ENCODE measurements at regions not wholly inside any gene's neighbourhood (a gene's known extent, or its start where the extent isn't known, plus 50 kb on each side); places are given as distances from the start of the nearest gene placed in this dataset.

DNA sequence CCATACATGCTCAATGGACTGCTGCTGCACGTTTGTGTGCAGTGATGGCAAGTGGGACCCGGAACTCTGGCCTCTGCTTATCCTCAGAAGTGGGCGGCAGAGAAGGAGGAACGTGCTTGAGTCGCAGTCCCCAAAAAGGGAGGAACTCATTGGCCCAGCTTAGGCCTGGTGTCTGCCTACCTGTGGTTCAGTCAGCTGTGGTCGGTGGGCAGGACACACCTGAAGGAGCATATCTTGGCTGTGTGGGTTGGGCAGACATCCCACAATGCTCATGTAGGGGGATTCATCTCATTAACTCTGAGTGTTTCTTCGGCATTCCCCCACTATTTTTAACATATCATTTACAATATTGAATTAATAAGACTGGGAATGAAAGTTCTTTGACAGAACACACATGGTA lies 122.9 kb upstream of the IL12B start:
- no peak overlapping the region for H3K4me3 ChIP-seq (ENCODE audit: low read length in 2 of 2)
- H3K27ac ChIP-seq (ENCODE audit: low read depth in 1 of 2, low read length in 2 of 2), result no peak overlapping the region
- H3K36me3 ChIP-seq (ENCODE audit: control insufficient read depth in 1 of 2, insufficient read depth in 2 of 2, low read length in 1 of 2), result no peaks in the 10 kb centered on the region
- no peaks in the 10 kb centered on the region for H3K27me3 ChIP-seq (ENCODE audit: control insufficient read depth in 1 of 2, insufficient read depth in 2 of 2, low read length in 1 of 2)
- WGBS, 2 donors, result 88 to 94% methylated on average over 6 to 7 of the region's 7 CpGs
- DNase-seq (no peak), ATAC-seq (ENCODE audit: low FRiP score) (no peak)
- intact Hi-C loops (cut with DNase I), result loop anchor here in 1 of 2 donors (5.0 to 10.0 kb wide), 2 partner anchors 302 to 519 kb away; no protein-coding TSS in a partner anchor
- no peaks in the 10 kb centered on the region for H3K9me3 ChIP-seq (ENCODE audit: control insufficient read depth, low read length)
- H3K4me1 ChIP-seq (ENCODE audit: control insufficient read depth in 1 of 2, insufficient read depth in 2 of 2, low read length in 2 of 2), result peaks cover 0 to 10% of the 10 kb centered on the region in 2 donors

DNA sequence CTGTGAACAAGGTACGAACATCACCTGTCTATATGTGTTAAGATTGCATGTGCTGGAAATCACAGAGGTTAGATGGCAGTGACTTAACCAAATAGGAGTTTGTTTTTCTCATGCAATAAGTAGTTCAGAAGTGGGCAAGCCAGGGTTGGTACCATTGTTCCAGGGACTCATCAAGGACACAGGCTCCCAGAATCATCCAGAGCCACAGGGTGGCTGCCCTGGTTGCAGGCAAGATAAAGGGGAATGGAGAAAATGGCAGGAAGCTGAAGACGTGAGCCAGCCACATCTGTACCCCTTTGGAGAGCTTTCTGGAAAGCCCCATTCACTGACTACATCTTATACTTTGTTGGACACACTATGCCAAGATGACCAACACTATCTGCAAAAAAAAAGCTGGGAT lies 126.0 kb upstream of the IL12B start:
- no peak for ATAC-seq (ENCODE audit: low FRiP score)
- intact Hi-C loops (cut with DNase I), result loop anchor here (5.0 to 10.0 kb wide), 2 partner anchors 41 to 299 kb away; no protein-coding TSS in a partner anchor
- Histone ChIP-seq H3K27ac (ENCODE audit: low read depth in 1 of 2, low read length in 2 of 2) (no peak overlapping the region), H3K36me3 (ENCODE audit: control insufficient read depth in 1 of 2, insufficient read depth in 2 of 2, low read length in 1 of 2) (no peaks in the 10 kb centered on the region), H3K9me3 (ENCODE audit: control insufficient read depth, low read length) (no peaks in the 10 kb centered on the region), H3K4me1 (ENCODE audit: control insufficient read depth in 1 of 2, insufficient read depth in 2 of 2, low read length in 2 of 2) (peaks cover 0 to 8% of the 10 kb centered on the region in 2 donors), H3K27me3 (ENCODE audit: control insufficient read depth in 1 of 2, insufficient read depth in 2 of 2, low read length in 1 of 2) (no peaks in the 10 kb centered on the region), H3K4me3 (ENCODE audit: low read length in 2 of 2) (no peak overlapping the region)
- WGBS, 2 donors, result 80 to 83% methylated on average over 2 of the region's 2 CpGs
- no peak for DNase-seq

- Histone ChIP-seq H3K27ac (ENCODE audit: low read depth in 1 of 2, low read length in 2 of 2) (no peak overlapping the region), H3K4me3 (ENCODE audit: low read length in 2 of 2) (no peak overlapping the region), H3K4me1 (ENCODE audit: control insufficient read depth in 1 of 2, insufficient read depth in 2 of 2, low read length in 2 of 2) (peaks cover 0 to 2% of the 10 kb centered on the region in 2 donors), H3K27me3 (ENCODE audit: control insufficient read depth in 1 of 2, insufficient read depth in 2 of 2, low read length in 1 of 2) (no peaks in the 10 kb centered on the region), H3K9me3 (ENCODE audit: control insufficient read depth, low read length) (no peaks in the 10 kb centered on the region), H3K36me3 (ENCODE audit: control insufficient read depth in 1 of 2, insufficient read depth in 2 of 2, low read length in 1 of 2) (no peaks in the 10 kb centered on the region)
- DNase-seq, result no peak
- no peak for ATAC-seq (ENCODE audit: low FRiP score)
- intact Hi-C loops (cut with DNase I), result loop anchor here (5.0 to 10.0 kb wide), 2 partner anchors 40 to 298 kb away; no protein-coding TSS in a partner anchor
Observed at GRCh38 chr5:159456722-159457465, 126.6 kb upstream of the IL12B start.

- Histone ChIP-seq H3K4me3 (ENCODE audit: low read length in 2 of 2) (no peak overlapping the region), H3K36me3 (ENCODE audit: control insufficient read depth in 1 of 2, insufficient read depth in 2 of 2, low read length in 1 of 2) (no peaks in the 10 kb centered on the region), H3K27ac (ENCODE audit: low read depth in 1 of 2, low read length in 2 of 2) (no peak overlapping the region), H3K27me3 (ENCODE audit: control insufficient read depth in 1 of 2, insufficient read depth in 2 of 2, low read length in 1 of 2) (no peaks in the 10 kb centered on the region), H3K9me3 (ENCODE audit: control insufficient read depth, low read length) (no peaks in the 10 kb centered on the region), H3K4me1 (ENCODE audit: control insufficient read depth in 1 of 2, insufficient read depth in 2 of 2, low read length in 2 of 2) (peaks cover 0 to 2% of the 10 kb centered on the region in 2 donors)
- no peak for DNase-seq
- 90 to 92% methylated on average over 4 of the region's 4 CpGs for WGBS, 2 donors
- intact Hi-C loops (cut with DNase I), result loop anchor here (5.0 to 10.0 kb wide), 2 partner anchors 39 to 297 kb away; no protein-coding TSS in a partner anchor
- ATAC-seq (ENCODE audit: low FRiP score), result no peak
Observed at GRCh38 chr5:159458217-159458711, 128.0 kb upstream of the IL12B start.

DNA sequence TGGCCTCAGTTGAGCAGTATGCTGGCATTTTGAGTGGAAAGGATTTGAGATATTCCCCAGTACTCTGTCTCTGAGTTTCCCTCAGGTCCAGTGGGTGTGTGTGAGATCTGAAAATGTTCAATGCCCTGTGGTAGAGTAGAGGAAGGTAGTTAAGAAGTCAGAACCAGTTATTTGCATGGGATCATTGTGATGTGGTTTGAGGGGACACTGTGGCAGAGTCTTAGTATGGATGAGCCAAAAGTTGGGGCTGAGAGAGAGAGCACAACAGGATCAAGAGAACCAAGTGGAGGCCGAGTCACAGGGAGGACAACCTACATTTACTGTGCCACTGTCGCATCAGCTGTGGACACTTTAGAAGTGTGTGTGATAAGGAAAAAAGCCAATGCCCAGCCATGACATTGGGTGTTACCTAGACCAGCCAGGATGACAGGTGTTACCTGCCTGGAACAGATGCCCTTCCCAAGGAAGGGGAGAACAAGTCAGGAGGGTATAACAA lies 128.9 kb upstream of the IL12B start:
- H3K4me1 ChIP-seq (ENCODE audit: control insufficient read depth in 1 of 2, insufficient read depth in 2 of 2, low read length in 2 of 2), result peaks cover 0 to 2% of the 10 kb centered on the region in 2 donors
- H3K27ac ChIP-seq (ENCODE audit: low read depth in 1 of 2, low read length in 2 of 2), result no peak overlapping the region
- intact Hi-C loops (cut with DNase I), result loop anchor here (5.0 to 10.0 kb wide), 2 partner anchors 38 to 296 kb away; no protein-coding TSS in a partner anchor
- DNase-seq (no peak), ATAC-seq (ENCODE audit: low FRiP score) (no peak)
- WGBS, 2 donors, result 88 to 96% methylated on average over 2 of the region's 2 CpGs
- no peak overlapping the region for H3K4me3 ChIP-seq (ENCODE audit: low read length in 2 of 2)
- H3K27me3 ChIP-seq (ENCODE audit: control insufficient read depth in 1 of 2, insufficient read depth in 2 of 2, low read length in 1 of 2), result no peaks in the 10 kb centered on the region
- H3K9me3 ChIP-seq (ENCODE audit: control insufficient read depth, low read length), result no peaks in the 10 kb centered on the region
- no peaks in the 10 kb centered on the region for H3K36me3 ChIP-seq (ENCODE audit: control insufficient read depth in 1 of 2, insufficient read depth in 2 of 2, low read length in 1 of 2)

- H3K27ac ChIP-seq (ENCODE audit: low read depth in 1 of 2, low read length in 2 of 2), result no peak overlapping the region
- H3K4me1 ChIP-seq (ENCODE audit: control insufficient read depth in 1 of 2, insufficient read depth in 2 of 2, low read length in 2 of 2), result peaks cover 0 to 2% of the 10 kb centered on the region in 2 donors
- intact Hi-C loops (cut with DNase I), result loop anchor here (5.0 to 10.0 kb wide), 2 partner anchors 37 to 295 kb away; no protein-coding TSS in a partner anchor
- no peaks in the 10 kb centered on the region for H3K9me3 ChIP-seq (ENCODE audit: control insufficient read depth, low read length)
- H3K27me3 ChIP-seq (ENCODE audit: control insufficient read depth in 1 of 2, insufficient read depth in 2 of 2, low read length in 1 of 2), result no peaks in the 10 kb centered on the region
- H3K36me3 ChIP-seq (ENCODE audit: control insufficient read depth in 1 of 2, insufficient read depth in 2 of 2, low read length in 1 of 2), result no peaks in the 10 kb centered on the region
- DNase-seq (no peak), ATAC-seq (ENCODE audit: low FRiP score) (no peak)
- H3K4me3 ChIP-seq (ENCODE audit: low read length in 2 of 2), result no peak overlapping the region
- WGBS, 2 donors, result 60 to 69% methylated on average over 3 of the region's 3 CpGs
Observed at GRCh38 chr5:159459951-159460538, 129.8 kb upstream of the IL12B start.

DNA sequence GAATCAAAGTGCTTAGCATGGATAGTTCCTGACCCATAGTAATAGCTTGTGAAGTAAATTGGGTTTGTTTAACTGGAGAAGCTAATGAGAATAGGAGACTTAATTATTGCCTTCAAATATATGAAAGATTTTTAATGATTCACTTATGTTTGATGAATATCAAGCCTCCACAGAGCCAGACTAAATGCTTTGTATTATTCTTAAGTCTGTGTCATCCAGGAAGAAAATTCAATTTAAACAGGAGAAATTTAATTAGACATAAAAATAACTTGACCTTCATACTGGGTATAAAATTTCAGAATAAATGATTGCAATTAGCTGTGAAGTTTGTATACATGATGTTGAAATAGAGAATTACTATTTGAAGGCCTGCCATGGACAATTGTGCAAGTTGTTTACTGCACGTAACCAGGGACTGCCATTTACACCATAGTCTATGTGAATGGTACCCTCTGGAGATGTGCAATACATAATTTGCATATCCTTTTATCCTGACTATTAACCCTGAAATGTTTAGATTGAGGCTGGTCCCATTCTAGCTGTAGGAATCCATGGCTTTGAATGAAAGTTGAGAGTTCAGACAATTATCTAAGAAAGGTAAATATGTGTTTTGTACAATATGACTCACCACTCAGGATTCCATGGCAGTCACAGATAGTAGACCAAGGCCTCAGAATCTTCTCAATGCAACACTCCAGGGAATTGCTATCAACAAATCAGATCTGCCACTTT lies 133.5 kb upstream of the IL12B start:
- no peaks in the 10 kb centered on the region for H3K27me3 ChIP-seq (ENCODE audit: control insufficient read depth in 1 of 2, insufficient read depth in 2 of 2, low read length in 1 of 2)
- H3K27ac ChIP-seq (ENCODE audit: low read depth in 1 of 2, low read length in 2 of 2), result no peak overlapping the region
- H3K4me3 ChIP-seq (ENCODE audit: low read length in 2 of 2), result no peak overlapping the region
- no peaks in the 10 kb centered on the region for H3K36me3 ChIP-seq (ENCODE audit: control insufficient read depth in 1 of 2, insufficient read depth in 2 of 2, low read length in 1 of 2)
- ATAC-seq (ENCODE audit: low FRiP score) (no peak), DNase-seq (no peak)
- peaks cover 0 to 2% of the 10 kb centered on the region in 2 donors for H3K4me1 ChIP-seq (ENCODE audit: control insufficient read depth in 1 of 2, insufficient read depth in 2 of 2, low read length in 2 of 2)
- 93 to 100% methylated on average over 1 of the region's 1 CpG for WGBS, 2 donors
- H3K9me3 ChIP-seq (ENCODE audit: control insufficient read depth, low read length), result no peaks in the 10 kb centered on the region
- intact Hi-C loops (cut with DNase I), result no loop called here

DNA sequence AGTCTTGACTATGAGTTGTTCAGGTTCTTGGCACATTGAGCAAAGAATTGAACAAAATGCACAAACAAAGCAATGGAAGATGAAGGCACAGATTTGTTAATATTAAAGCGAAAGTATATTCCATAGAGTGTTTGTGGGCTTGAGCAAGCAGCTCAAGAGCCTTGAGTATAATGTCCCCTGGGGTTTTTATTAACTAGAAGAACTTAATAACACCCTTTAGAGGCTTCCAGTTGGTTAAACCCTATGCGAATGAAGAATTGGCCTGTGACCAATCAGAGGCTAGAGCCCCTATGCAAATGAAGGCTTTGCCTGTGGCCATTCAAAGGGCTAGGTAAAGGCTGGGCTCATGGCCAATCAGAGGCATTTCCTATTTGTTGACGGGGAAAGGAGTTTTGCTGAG lies 135.3 kb upstream of the IL12B start:
- WGBS, 2 donors, result 86 to 92% methylated on average over 3 of the region's 3 CpGs
- no peaks in the 10 kb centered on the region for H3K9me3 ChIP-seq (ENCODE audit: control insufficient read depth, low read length)
- DNase-seq, result no peak
- no peaks in the 10 kb centered on the region for H3K36me3 ChIP-seq (ENCODE audit: control insufficient read depth in 1 of 2, insufficient read depth in 2 of 2, low read length in 1 of 2)
- intact Hi-C loops (cut with DNase I), result no loop called here
- peaks cover 0 to 2% of the 10 kb centered on the region in 2 donors for H3K4me1 ChIP-seq (ENCODE audit: control insufficient read depth in 1 of 2, insufficient read depth in 2 of 2, low read length in 2 of 2)
- H3K27me3 ChIP-seq (ENCODE audit: control insufficient read depth in 1 of 2, insufficient read depth in 2 of 2, low read length in 1 of 2), result no peaks in the 10 kb centered on the region
- no peak overlapping the region for H3K27ac ChIP-seq (ENCODE audit: low read depth in 1 of 2, low read length in 2 of 2)
- no peak for ATAC-seq (ENCODE audit: low FRiP score)
- H3K4me3 ChIP-seq (ENCODE audit: low read length in 2 of 2), result no peak overlapping the region

Data from aorta (tissue), 5 donors.